Right lobe of liver (tissue), 4 donors: ENCODE measurements at regions not wholly inside any gene's neighbourhood (a gene's known extent, or its start where the extent isn't known, plus 50 kb on each side); places are given as distances from the start of the nearest gene placed in this dataset.

Source experiments
- CTCF ChIP-seq, 4 donors: fragments of 200-600 bp in 3 of 4; fragments of 450-650 bp in 1 of 4; IDR thresholded peaks; one replicate each; pipeline versions ENCODE4 v1.5.1 to v1.8.0; 2016 to 2022; ENCODE audit warnings: antibody characterized with exemption in 4 of 4, mild to moderate bottlenecking in 2 of 4
- POLR2A ChIP-seq: fragments of 450-650 bp; IDR thresholded peaks from one replicate; pipeline ENCODE4 v1.6.1; 2017; ENCODE audit warnings: antibody characterized with exemption, mild to moderate bottlenecking
- donor health status: DM: no; HTN: no; CAD: no.
- donor health status: DM: no; HTN: no; CAD: no.
- donor health status: DM: no; HTN: yes; CAD: no.

- no peak for TF ChIP-seq POLR2A
- TF ChIP-seq CTCF (IDR thresholded peaks at IDR 0.05) = no peak
Observed at GRCh38 chr13:30020726-30021312, 170.4 kb upstream of the UBL3 start.
